MM.1S (cell line): ENCODE measurements at regions not wholly inside any gene's neighbourhood (a gene's known extent, or its start where the extent isn't known, plus 50 kb on each side); places are given as distances from the start of the nearest gene placed in this dataset.

Experiments used
- DNase-seq: peaks from one replicate; pipeline ENCODE4 v3.0.0-alpha.2; 2015
- H2AFZ ChIP-seq: fragments of 300-600 bp; sonication (generic); 2 replicates; pipeline ENCODE4 v1.6.0; 2016; ENCODE audit warnings: antibody characterized with exemption, low read length
- H3F3A ChIP-seq: fragments of 300-600 bp; sonication (generic); 2 replicates; pipeline ENCODE4 v1.6.1; 2016; ENCODE audit warnings: mild to moderate bottlenecking, antibody characterized with exemption, low read length, moderate library complexity, mixed read lengths; ENCODE audit not compliant: insufficient read depth
- H3K27ac ChIP-seq: fragments of 300-600 bp; sonication (generic); 2 replicates; pipeline ENCODE4 v1.5.1; 2016; ENCODE audit warnings: mild to moderate bottlenecking, low read length
- H3K27me3 ChIP-seq: fragments of 300-600 bp; sonication (generic); replicated peaks from 2 replicates; pipeline ENCODE4 v1.6.0; 2016; ENCODE audit warnings: low read length; ENCODE audit not compliant: insufficient read depth
- H3K36me3 ChIP-seq: fragments of 300-600 bp; sonication (generic); replicated peaks from 2 replicates; pipeline ENCODE4 v1.6.1; 2016; ENCODE audit warnings: mild to moderate bottlenecking, low read length, mixed read lengths; ENCODE audit not compliant: insufficient read depth
- H3K4me1 ChIP-seq: fragments of 300-600 bp; sonication (generic); 2 replicates; pipeline ENCODE4 v1.6.1; 2016; ENCODE audit warnings: low read length, mixed read lengths
- H3K4me2 ChIP-seq: fragments of 300-600 bp; sonication (generic); 2 replicates; pipeline ENCODE4 v1.6.0; 2016; ENCODE audit warnings: low read depth, low read length
- H3K4me3 ChIP-seq: fragments of 300-600 bp; sonication (generic); 2 replicates; pipeline ENCODE4 v1.5.1; 2016; ENCODE audit warnings: low read length, mixed read lengths
- H3K79me2 ChIP-seq: fragments of 300-600 bp; sonication (generic); 2 replicates; pipeline ENCODE4 v1.6.1; 2016; ENCODE audit warnings: mixed run types, low read length, mixed read lengths
- H3K9ac ChIP-seq: fragments of 300-600 bp; sonication (generic); 2 replicates; pipeline ENCODE4 v1.6.1; 2016; ENCODE audit warnings: low read length, mixed read lengths
- H3K9me2 ChIP-seq: fragments of 300-600 bp; sonication (generic); replicated peaks from 2 replicates; pipeline ENCODE4 v1.6.1; 2016; ENCODE audit warnings: mild to moderate bottlenecking, low read length, mixed read lengths; ENCODE audit not compliant: insufficient read depth
- H3K9me3 ChIP-seq: fragments of 300-600 bp; sonication (generic); replicated peaks from 2 replicates; pipeline ENCODE4 v1.6.1; 2016; ENCODE audit warnings: mild to moderate bottlenecking, low read length, mixed read lengths; ENCODE audit not compliant: insufficient read depth
- H4K20me1 ChIP-seq: fragments of 300-600 bp; sonication (generic); 2 replicates; pipeline ENCODE4 v1.6.1; 2016; ENCODE audit warnings: mild to moderate bottlenecking, low read length, moderate library complexity, mixed read lengths; ENCODE audit not compliant: insufficient read depth
- CTCF ChIP-seq: fragments of 300-600 bp; sonication (generic); IDR thresholded peaks from 2 replicates; pipeline ENCODE4 v1.5.1; 2016; ENCODE audit warnings: antibody characterized with exemption, low read length, mixed read lengths
- EZH2 ChIP-seq: fragments of 300-600 bp; sonication (generic); optimal IDR thresholded peaks from 2 replicates; pipeline ENCODE3; 2017; ENCODE audit warnings: low read depth, mild to moderate bottlenecking, antibody characterized with exemption, low read length, mixed read lengths
- EZH2phosphoT487 ChIP-seq: fragments of 300-600 bp; sonication (generic); IDR thresholded peaks from 2 replicates; pipeline ENCODE4 v1.6.1; 2018; ENCODE audit warnings: antibody characterized with exemption, low read length

GRCh38 chr4:74682567-74683359 is 111.6 kb downstream of the BTC start:
- no peak for TF ChIP-seq EZH2phosphoT487
- no peak for TF ChIP-seq CTCF
- no peak for TF ChIP-seq EZH2
- Histone ChIP-seq H3K9me2 (no peaks in the 10 kb centered on the region), H3K9me3 (no peaks in the 10 kb centered on the region), H4K20me1 (no peaks in the 10 kb centered on the region), H2AFZ (no peak overlapping the region), H3K27me3 (no peaks in the 10 kb centered on the region), H3F3A (no peaks in the 10 kb centered on the region), H3K4me2 (no peak overlapping the region), H3K4me3 (no peak overlapping the region), H3K4me1 (no peaks in the 10 kb centered on the region), H3K36me3 (no peaks in the 10 kb centered on the region), H3K79me2 (no peaks in the 10 kb centered on the region), H3K9ac (no peak overlapping the region), H3K27ac (no peak overlapping the region)
- no peak for DNase-seq

GRCh38 chr4:74692972-74693371 is 101.4 kb downstream of the BTC start:
- Histone ChIP-seq H3K36me3 (no peaks in the 10 kb centered on the region), H3K4me1 (no peaks in the 10 kb centered on the region), H3K79me2 (no peaks in the 10 kb centered on the region), H3F3A (no peaks in the 10 kb centered on the region), H3K27me3 (no peaks in the 10 kb centered on the region), H3K9me2 (no peaks in the 10 kb centered on the region), H3K9ac (no peak overlapping the region), H4K20me1 (no peaks in the 10 kb centered on the region), H3K4me3 (no peak overlapping the region), H3K9me3 (no peaks in the 10 kb centered on the region), H2AFZ (no peak overlapping the region), H3K27ac (no peak overlapping the region), H3K4me2 (no peak overlapping the region)
- TF ChIP-seq CTCF = no peak
- no peak for TF ChIP-seq EZH2phosphoT487
- no peak for TF ChIP-seq EZH2
- DNase-seq = no peak
